Fibroblast of lung (primary cell): ENCODE measurements at regions not wholly inside any gene's neighbourhood (a gene's known extent, or its start where the extent isn't known, plus 50 kb on each side); places are given as distances from the start of the nearest gene placed in this dataset.
A peak's percentile ranks its signal among the peaks of the same experiment; 100 is the strongest.

Source experiments
- DNase-seq, 2 donors: peaks; one replicate each; pipeline versions ENCODE4 v3.0.0 to v3.0.0-alpha.2; 2010; ENCODE audit warnings: low read depth in 2 of 2
- H2AFZ ChIP-seq: 2 replicates; pipeline ENCODE4 v1.5.1; 2012; ENCODE audit warnings: low read length, control low read depth, inconsistent platforms
- H3K27ac ChIP-seq: 2 replicates; pipeline ENCODE4 v1.5.1; 2011; ENCODE audit warnings: low read length, control low read depth; ENCODE audit not compliant: insufficient read depth
- H3K27me3 ChIP-seq: 2 replicates; pipeline ENCODE4 v1.5.1; 2011; ENCODE audit warnings: mild to moderate bottlenecking, low read length; ENCODE audit not compliant: control insufficient read depth, insufficient read depth
- H3K36me3 ChIP-seq: 2 replicates; pipeline ENCODE4 v1.5.1; 2011; ENCODE audit warnings: low read length; ENCODE audit not compliant: control insufficient read depth, insufficient read depth
- H3K4me1 ChIP-seq: 2 replicates; pipeline ENCODE4 v1.5.1; 2011; ENCODE audit warnings: low read length; ENCODE audit not compliant: control insufficient read depth, insufficient read depth; ENCODE audit errors: extremely low read depth
- H3K4me2 ChIP-seq: 2 replicates; pipeline ENCODE4 v1.5.1; 2011; ENCODE audit warnings: low read length, control low read depth; ENCODE audit not compliant: insufficient read depth; ENCODE audit errors: extremely low read depth
- H3K4me3 ChIP-seq, 4 experiments: fragments of 200-600 bp in 1 of 4; sonication (generic) in 1 of 4; replicated peaks in 1 of 4; 2 replicates each; pipeline ENCODE4 v1.5.1; 2011 to 2016; ENCODE audit warnings: low read length in 4 of 4, low read depth in 3 of 4, mild to moderate bottlenecking in 3 of 4, control low read depth in 2 of 4, inconsistent platforms in 1 of 4, mixed read lengths in 1 of 4; ENCODE audit not compliant: insufficient read depth in 1 of 4; ENCODE audit errors: control extremely low read depth in 1 of 4
- H3K79me2 ChIP-seq: 2 replicates; pipeline ENCODE4 v1.5.1; 2012; ENCODE audit warnings: mild to moderate bottlenecking, low read length, inconsistent platforms; ENCODE audit not compliant: control insufficient read depth, insufficient read depth
- H3K9ac ChIP-seq: 2 replicates; pipeline ENCODE4 v1.5.1; 2011; ENCODE audit warnings: mild to moderate bottlenecking, low read length, control low read depth; ENCODE audit not compliant: insufficient read depth
- H3K9me3 ChIP-seq: 2 replicates; pipeline ENCODE4 v1.5.1; 2012; ENCODE audit warnings: low read depth, low read length; ENCODE audit not compliant: control insufficient read depth, insufficient read depth
- H4K20me1 ChIP-seq: 2 replicates; pipeline ENCODE4 v1.5.1; 2011; ENCODE audit warnings: low read length; ENCODE audit not compliant: control insufficient read depth, insufficient read depth; ENCODE audit errors: extremely low read depth
- EZH2 ChIP-seq: IDR thresholded peaks from 2 replicates; pipeline ENCODE4 v1.5.1; 2012; ENCODE audit warnings: low read length, control low read depth, mild to moderate bottlenecking; ENCODE audit errors: missing control alignments
- TF ChIP-seq, protein P1 (sequence below), 2 donors: IDR thresholded peaks in 1 of 2; conservative IDR thresholded peaks in 1 of 2; 1 replicate in 1 of 2; 2 replicates in 1 of 2; pipeline ENCODE4 v1.5.1; 2011 to 2012; ENCODE audit warnings: low read length in 2 of 2, control low read depth in 1 of 2, inconsistent platforms in 1 of 2, low read depth in 1 of 2, mild to moderate bottlenecking in 1 of 2

DNA sequence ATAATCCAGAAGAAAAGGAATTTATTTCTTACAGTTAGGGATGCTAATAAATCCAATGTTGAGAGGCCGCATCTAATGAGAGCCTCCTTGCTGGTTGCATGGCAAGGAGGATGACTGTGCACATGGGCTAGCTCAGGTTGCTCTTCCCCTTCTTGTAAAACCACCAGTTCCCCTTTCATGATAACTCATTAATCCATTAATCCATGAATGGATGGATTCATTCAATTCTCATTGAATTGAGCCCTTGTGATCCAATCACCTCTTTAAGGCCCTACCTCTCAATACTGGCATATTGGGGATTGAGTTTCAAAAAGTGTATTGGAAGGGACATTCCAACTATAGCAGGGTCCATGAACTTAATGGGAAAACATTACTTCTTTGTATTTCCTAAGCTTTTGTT, 149.5 kb downstream of the BMP2 start:
- no peak overlapping the region for H3K9ac ChIP-seq
- no peak for DNase-seq
- no peaks in the 10 kb centered on the region for H4K20me1 ChIP-seq
- no peak overlapping the region for H3K27ac ChIP-seq
- no peaks in the 10 kb centered on the region for H3K79me2 ChIP-seq
- no peak for TF ChIP-seq EZH2
- TF ChIP-seq, protein P1, sequence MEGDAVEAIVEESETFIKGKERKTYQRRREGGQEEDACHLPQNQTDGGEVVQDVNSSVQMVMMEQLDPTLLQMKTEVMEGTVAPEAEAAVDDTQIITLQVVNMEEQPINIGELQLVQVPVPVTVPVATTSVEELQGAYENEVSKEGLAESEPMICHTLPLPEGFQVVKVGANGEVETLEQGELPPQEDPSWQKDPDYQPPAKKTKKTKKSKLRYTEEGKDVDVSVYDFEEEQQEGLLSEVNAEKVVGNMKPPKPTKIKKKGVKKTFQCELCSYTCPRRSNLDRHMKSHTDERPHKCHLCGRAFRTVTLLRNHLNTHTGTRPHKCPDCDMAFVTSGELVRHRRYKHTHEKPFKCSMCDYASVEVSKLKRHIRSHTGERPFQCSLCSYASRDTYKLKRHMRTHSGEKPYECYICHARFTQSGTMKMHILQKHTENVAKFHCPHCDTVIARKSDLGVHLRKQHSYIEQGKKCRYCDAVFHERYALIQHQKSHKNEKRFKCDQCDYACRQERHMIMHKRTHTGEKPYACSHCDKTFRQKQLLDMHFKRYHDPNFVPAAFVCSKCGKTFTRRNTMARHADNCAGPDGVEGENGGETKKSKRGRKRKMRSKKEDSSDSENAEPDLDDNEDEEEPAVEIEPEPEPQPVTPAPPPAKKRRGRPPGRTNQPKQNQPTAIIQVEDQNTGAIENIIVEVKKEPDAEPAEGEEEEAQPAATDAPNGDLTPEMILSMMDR (conservative IDR thresholded peaks at IDR 0.05 in 1 of 2, IDR thresholded peaks at IDR 0.05 in 1 of 2; ENCODE audit: low read depth in 1 of 2, low read length in 2 of 2) = no peak
- H2AFZ ChIP-seq = no peak overlapping the region
- no peaks in the 10 kb centered on the region for H3K9me3 ChIP-seq
- no peaks in the 10 kb centered on the region for H3K4me1 ChIP-seq
- no peak overlapping the region for H3K4me2 ChIP-seq
- no peaks in the 10 kb centered on the region for H3K27me3 ChIP-seq
- H3K4me3 ChIP-seq = no peak overlapping the region
- no peaks in the 10 kb centered on the region for H3K36me3 ChIP-seq

DNA sequence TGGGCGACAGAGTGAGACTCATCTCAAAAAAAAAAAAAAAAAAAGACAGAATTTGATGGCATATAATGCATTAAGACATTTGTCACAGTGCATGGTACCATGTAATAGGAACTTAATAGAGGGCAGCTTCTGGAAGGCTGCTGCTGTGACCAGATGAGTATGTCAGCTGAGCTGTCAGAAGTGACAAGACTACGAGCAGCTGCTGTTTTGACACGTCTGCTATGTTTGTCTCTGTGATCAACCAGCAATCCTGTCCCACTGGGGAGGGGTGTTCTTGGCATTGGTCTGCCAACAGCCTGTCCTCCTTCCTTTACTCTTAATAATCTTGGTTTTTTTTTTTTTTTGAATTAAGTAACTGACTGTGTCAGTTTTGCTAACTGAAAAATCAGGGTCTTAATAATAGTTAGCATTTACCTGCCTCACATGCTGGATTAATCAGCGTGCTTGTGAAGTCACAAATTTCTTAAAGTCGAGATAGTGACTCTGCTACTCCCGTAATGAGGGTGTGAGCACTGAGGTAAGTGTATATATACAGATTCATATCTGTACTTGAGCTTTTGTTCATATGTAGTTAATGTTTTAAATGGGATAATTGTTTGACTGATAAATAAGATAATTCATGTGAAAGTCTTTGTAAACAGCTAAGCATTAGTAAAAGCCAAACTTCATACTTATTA, 152.4 kb downstream of the BMP2 start:
- H3K9ac ChIP-seq = no peak overlapping the region
- H3K4me1 ChIP-seq = no peaks in the 10 kb centered on the region
- TF ChIP-seq EZH2 = no peak
- TF ChIP-seq, protein P1 (conservative IDR thresholded peaks at IDR 0.05 in 1 of 2, IDR thresholded peaks at IDR 0.05 in 1 of 2; ENCODE audit: low read depth in 1 of 2, low read length in 2 of 2) = no peak
- no peak overlapping the region for H3K4me3 ChIP-seq
- no peak for DNase-seq
- no peaks in the 10 kb centered on the region for H3K27me3 ChIP-seq
- H3K9me3 ChIP-seq = no peaks in the 10 kb centered on the region
- H2AFZ ChIP-seq = no peak overlapping the region
- H3K27ac ChIP-seq = no peak overlapping the region
- H4K20me1 ChIP-seq = no peaks in the 10 kb centered on the region
- H3K4me2 ChIP-seq = no peak overlapping the region
- no peaks in the 10 kb centered on the region for H3K79me2 ChIP-seq
- H3K36me3 ChIP-seq = no peaks in the 10 kb centered on the region

DNA sequence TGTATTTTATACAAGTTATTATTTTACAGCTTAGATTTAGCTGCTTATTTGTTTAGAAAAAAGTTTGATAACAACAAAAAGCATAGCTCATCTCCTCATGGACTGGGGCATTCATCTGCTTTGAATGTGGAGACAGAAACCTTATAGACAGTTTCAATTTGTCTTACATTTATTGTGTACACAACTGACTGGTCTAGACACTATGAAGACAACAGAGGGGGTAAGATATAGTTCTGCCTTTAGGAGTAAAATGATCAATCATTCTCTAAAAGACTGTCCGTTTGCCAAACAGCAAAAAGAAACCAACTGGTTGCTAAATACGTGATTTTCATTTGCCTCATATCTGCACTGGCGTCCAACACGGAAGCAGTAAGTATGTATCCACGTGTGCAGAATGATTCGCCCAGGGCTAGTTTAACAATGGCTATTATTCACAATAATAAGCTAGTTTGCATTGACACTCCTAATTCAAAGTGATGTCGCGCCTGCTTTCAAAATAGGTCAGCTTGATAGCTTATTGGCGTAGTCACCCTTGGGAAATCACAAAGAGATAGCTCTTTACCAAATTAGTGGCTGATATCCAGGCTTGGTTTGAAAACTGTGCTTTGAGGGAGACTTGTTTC, 153.6 kb downstream of the BMP2 start:
- H3K9ac ChIP-seq = no peak overlapping the region
- H3K27ac ChIP-seq = no peak overlapping the region
- TF ChIP-seq, protein P1 (conservative IDR thresholded peaks at IDR 0.05 in 1 of 2, IDR thresholded peaks at IDR 0.05 in 1 of 2; ENCODE audit: low read depth in 1 of 2, low read length in 2 of 2) = no peak
- no peak for TF ChIP-seq EZH2
- no peaks in the 10 kb centered on the region for H3K27me3 ChIP-seq
- H3K4me1 ChIP-seq = no peaks in the 10 kb centered on the region
- H3K79me2 ChIP-seq = no peaks in the 10 kb centered on the region
- H3K36me3 ChIP-seq = no peaks in the 10 kb centered on the region
- no peaks in the 10 kb centered on the region for H3K9me3 ChIP-seq
- H2AFZ ChIP-seq = no peak overlapping the region
- peak overlapping the region in 1 of 4 experiments; percentile 15 for H3K4me3 ChIP-seq
- DNase-seq = peak; percentile 5 to 9
- H4K20me1 ChIP-seq = no peaks in the 10 kb centered on the region
- no peak overlapping the region for H3K4me2 ChIP-seq
